Endothelial cell (in vitro differentiated cells): ENCODE measurements at regions not wholly inside any gene's neighbourhood (a gene's known extent, or its start where the extent isn't known, plus 50 kb on each side); places are given as distances from the start of the nearest gene placed in this dataset.

Experiments used
- DNase-seq: peaks from one replicate; pipeline ENCODE4 v3.0.0; 2021; ENCODE audit warnings: low spot score
- H3K27ac Mint-ChIP-seq: one replicate; pipeline ENCODE4 v1.8.0; 2021; ENCODE audit warnings: mixed read lengths, inconsistent platforms; ENCODE audit not compliant: unreplicated experiment
- H3K27me3 Mint-ChIP-seq: one replicate; pipeline ENCODE4 v1.8.0; 2021; ENCODE audit warnings: mild to moderate bottlenecking, moderate library complexity, mixed read lengths, inconsistent platforms; ENCODE audit not compliant: unreplicated experiment
- H3K36me3 Mint-ChIP-seq: one replicate; pipeline ENCODE4 v1.8.0; 2021; ENCODE audit warnings: mild to moderate bottlenecking, low read depth, mixed read lengths, inconsistent platforms; ENCODE audit not compliant: unreplicated experiment
- H3K4me1 Mint-ChIP-seq: one replicate; pipeline ENCODE4 v1.8.0; 2021; ENCODE audit warnings: mild to moderate bottlenecking, mixed read lengths, inconsistent platforms; ENCODE audit not compliant: unreplicated experiment
- H3K4me3 Mint-ChIP-seq: one replicate; pipeline ENCODE4 v1.8.0; 2021; ENCODE audit warnings: mild to moderate bottlenecking, mixed read lengths, inconsistent platforms; ENCODE audit not compliant: unreplicated experiment
- H3K9me3 Mint-ChIP-seq: one replicate; pipeline ENCODE4 v1.8.0; 2021; ENCODE audit warnings: mixed read lengths, inconsistent platforms; ENCODE audit not compliant: unreplicated experiment
- CTCF ChIP-seq: fragments of 200-600 bp; sonication (generic); IDR thresholded peaks from one replicate; pipeline ENCODE4 v1.5.0; 2021; ENCODE audit warnings: antibody characterized with exemption; ENCODE audit not compliant: unreplicated experiment

- TF ChIP-seq CTCF = no peak
- DNase-seq = peak; percentile 53
- Mint-ChIP-seq H3K27me3 (peaks cover 34% of the 10 kb centered on the region), H3K27ac (peak overlapping the region; percentile 98), H3K4me1 (peaks cover 50% of the 10 kb centered on the region), H3K4me3 (peak overlapping the region; percentile 44), H3K9me3 (no peaks in the 10 kb centered on the region), H3K36me3 (peaks cover 4% of the 10 kb centered on the region)
These were observed 161.1 kb upstream of the TBL1XR1 start for GRCh38 chr3:177358091-177358976.

- peak; percentile 71 for DNase-seq
- Mint-ChIP-seq H3K4me3 (peak overlapping the region; percentile 44), H3K27ac (peak overlapping the region; percentile 98), H3K4me1 (peaks cover 49% of the 10 kb centered on the region), H3K9me3 (no peaks in the 10 kb centered on the region), H3K27me3 (peaks cover 32% of the 10 kb centered on the region), H3K36me3 (peaks cover 4% of the 10 kb centered on the region)
- TF ChIP-seq CTCF = no peak
These were observed 161.8 kb upstream of the TBL1XR1 start for GRCh38 chr3:177358977-177359592.

- peak; percentile 98 for DNase-seq
- H3K9me3 Mint-ChIP-seq = no peaks in the 10 kb centered on the region
- peak overlapping the region; percentile 98 for H3K27ac Mint-ChIP-seq
- H3K4me1 Mint-ChIP-seq = peaks cover 51% of the 10 kb centered on the region
- H3K36me3 Mint-ChIP-seq = peaks cover 4% of the 10 kb centered on the region
- peaks cover 28% of the 10 kb centered on the region for H3K27me3 Mint-ChIP-seq
- no peak for TF ChIP-seq CTCF
- peak overlapping the region; percentile 51 for H3K4me3 Mint-ChIP-seq
These were observed 162.5 kb upstream of the TBL1XR1 start for GRCh38 chr3:177359593-177360357.

- no peak for TF ChIP-seq CTCF
- Mint-ChIP-seq H3K9me3 (no peaks in the 10 kb centered on the region), H3K4me3 (peak overlapping the region; percentile 67), H3K27me3 (peaks cover 27% of the 10 kb centered on the region), H3K36me3 (peaks cover 4% of the 10 kb centered on the region), H3K4me1 (peaks cover 49% of the 10 kb centered on the region), H3K27ac (peak overlapping the region; percentile 98)
- no peak for DNase-seq
These were observed 164.0 kb upstream of the TBL1XR1 start for GRCh38 chr3:177361081-177361938.
